Urothelium cell line (cell line): ENCODE measurements at regions not wholly inside any gene's neighbourhood (a gene's known extent, or its start where the extent isn't known, plus 50 kb on each side); places are given as distances from the start of the nearest gene placed in this dataset.
"Not testable (repeated sequence)": the region's sequence is repeated elsewhere in the genome, so short reads cannot be mapped to it uniquely, and the experiment has no call there.

ENCODE experiments used
- DNase-seq: peaks from one replicate; pipeline ENCODE4 v3.0.0; 2011; ENCODE audit warnings: low spot score, mixed read lengths
- FAIRE-seq: peaks from 2 replicates; lab custom pipeline; 2011; peaks lifted over from hg19 to GRCh38; lab: Jason Lieb, UNC

DNA sequence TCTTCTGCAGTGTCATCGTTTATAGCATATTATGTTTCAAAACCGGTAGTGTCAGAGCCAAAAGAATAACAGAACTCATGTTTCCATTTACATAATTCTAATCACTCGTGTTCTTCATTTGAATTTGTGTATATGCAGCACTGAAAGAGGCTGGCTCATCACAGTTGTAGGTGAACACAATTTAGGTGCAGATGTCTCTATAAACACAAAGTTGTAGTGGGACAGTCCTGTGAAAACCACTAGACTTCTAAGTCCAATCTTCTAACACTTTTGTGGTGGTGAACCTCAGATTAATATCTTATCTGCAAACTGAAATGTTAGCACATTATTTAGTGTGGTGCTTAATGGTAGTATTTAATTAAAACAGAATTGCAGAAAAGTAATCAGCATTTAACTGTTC lies 872.4 kb downstream of the C4orf33 start:
- no peak for FAIRE-seq
- DNase-seq: no peak

DNA sequence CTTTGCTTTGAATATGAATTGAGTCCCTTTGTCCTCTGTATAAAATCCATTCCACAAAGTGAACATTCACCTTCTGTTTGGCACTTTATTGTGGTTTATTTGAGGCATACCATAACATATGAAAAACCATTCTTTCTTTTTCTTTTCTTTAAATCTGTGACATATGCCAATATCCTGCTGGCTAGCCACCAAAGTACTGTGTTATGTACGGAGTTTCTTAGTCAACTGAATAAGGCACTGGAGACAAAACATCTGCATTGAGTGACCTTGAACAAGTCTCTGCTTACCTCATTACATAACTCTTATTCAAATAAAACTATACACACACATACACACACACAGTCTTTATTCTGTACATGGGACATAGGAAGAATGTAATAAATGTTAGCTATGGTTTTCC lies 872.8 kb downstream of the C4orf33 start:
- DNase-seq: no peak
- FAIRE-seq: no peak

DNA sequence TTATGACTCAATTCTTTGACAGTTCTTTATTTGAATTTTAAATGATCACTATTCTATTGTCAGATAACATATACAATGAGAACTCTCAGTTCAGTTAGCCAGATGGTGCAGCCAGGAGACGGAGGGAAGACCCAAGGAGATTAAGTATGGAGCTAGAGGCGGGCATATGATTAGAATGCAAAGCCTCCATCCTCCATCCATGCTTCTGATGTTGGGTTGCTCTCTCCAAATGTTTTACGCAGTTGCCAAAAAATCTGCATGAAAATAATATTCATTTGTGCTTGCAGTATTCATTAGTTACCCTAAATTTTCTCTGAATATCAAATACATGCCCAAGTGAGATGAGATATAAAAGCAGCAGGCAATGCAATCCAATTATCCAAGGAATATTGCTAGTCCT lies 874.8 kb downstream of the C4orf33 start:
- FAIRE-seq: no peak
- no peak for DNase-seq

DNA sequence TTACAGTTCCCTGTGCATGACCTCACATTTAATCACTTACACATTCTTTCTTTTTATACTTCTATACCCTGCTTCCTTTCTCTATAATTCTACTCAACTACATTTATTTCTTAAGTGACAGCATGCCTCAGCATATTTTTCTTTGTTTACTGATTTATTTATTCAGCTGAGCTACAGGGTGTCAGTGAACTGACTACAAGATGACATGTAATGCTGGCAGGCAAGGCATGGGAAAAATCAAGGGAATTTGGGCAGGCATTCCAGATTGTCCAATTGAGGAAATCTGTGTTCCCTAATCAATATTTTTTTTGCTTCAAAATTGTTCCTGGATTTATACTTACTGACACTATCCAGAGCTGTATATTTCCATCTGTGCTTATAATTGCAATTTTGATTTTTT lies 875.5 kb downstream of the C4orf33 start:
- FAIRE-seq: no peak
- DNase-seq: no peak

GRCh38 chr4:129972257-129972656 lies 876.3 kb downstream of the C4orf33 start:
- FAIRE-seq: no peak

GRCh38 chr4:129974730-129975129 lies 878.8 kb downstream of the C4orf33 start:
- DNase-seq (no peak), FAIRE-seq (no peak)

More at GRCh38 chr4:129972257-129972656, 876.3 kb downstream of the C4orf33 start:
- no peak for DNase-seq

- no peak for FAIRE-seq
- DNase-seq: no peak
Measured at GRCh38 chr4:129978315-129978714, 882.4 kb downstream of the C4orf33 start.

GRCh38 chr4:129988957-129989356 lies 893.0 kb downstream of the C4orf33 start:
- no peak for DNase-seq
- no peak for FAIRE-seq

DNA sequence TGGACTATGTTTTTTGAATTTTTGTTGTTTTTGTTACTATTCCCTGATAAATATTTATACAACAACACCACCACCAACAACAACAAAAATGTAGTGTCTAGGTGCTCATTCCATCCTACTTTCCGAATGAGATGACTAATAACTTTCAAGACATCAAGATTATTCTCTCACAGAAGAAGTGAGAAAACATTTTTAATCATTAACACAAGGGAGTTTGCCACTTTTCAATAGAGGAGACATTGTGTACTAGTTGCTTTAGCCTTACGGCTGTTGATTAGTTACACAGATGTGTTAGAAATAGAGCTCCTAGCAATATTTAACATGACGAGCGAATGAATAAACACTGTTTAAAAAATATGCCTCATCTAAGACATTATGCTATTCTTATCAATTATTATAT lies 898.8 kb downstream of the C4orf33 start:
- DNase-seq (no peak), FAIRE-seq (no peak)

- DNase-seq (no peak), FAIRE-seq (no peak)
Measured at GRCh38 chr4:129998436-129999150, 902.6 kb downstream of the C4orf33 start.

DNA sequence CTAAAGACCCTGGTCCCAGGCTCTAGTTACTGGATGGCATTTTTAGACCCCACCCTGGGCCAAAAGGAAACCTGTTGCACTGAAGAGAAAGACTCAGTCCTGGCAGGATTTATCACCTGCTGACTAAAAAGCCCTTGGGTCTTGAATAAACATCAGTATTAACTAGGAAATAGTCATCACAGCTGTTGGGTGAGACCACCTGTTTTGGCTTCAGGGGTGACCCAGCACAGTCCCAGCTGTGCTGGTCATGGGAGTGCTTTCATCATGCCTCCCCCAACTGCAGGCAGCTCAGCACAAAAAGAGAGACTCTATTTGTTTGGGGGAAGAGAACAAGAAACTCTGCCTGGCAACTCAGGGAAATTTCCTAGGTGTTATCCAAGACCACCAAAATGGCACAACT lies 903.2 kb downstream of the C4orf33 start:
- FAIRE-seq (no peak), DNase-seq (no peak)

DNA sequence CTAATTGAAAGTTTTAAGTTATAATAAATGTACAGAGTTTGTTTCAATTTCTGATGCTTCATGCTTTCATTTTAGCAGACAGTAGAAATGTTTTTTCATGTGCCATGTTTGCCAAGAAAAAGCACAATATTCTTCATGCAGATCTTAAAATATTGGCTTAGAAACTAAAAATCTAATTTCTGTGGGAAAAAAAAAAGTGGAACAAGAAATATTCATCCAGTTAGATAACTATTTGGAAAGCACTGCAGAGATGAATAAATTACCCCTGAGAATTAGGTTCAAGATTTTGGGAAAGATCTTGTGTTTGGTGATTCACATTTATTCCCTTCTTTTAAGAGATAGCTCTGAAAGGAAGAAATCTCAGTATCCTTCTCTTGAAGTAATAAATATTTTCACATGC lies 912.5 kb downstream of the C4orf33 start:
- DNase-seq: no peak
- FAIRE-seq: no peak

DNA sequence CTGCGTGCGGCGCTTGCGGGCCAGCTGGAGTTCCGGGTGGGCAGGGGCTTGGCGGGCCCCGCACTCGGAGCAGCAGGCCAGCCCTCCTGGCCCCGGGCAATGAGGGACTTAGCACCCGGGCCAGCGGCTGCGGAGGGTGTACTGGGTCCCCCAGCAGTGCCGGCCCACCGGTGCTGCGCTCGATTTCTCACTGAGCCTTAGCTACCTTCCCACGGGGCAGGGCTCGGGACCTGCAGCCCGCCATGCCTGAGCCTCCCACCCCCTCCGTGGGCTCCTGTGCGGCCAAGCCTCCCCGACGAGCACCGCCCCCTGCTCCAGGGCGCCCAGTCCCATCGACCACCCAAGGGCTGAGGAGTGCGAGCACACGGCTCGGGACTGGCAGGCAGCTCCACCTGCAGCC lies 916.9 kb downstream of the C4orf33 start:
- DNase-seq, FAIRE-seq: not testable (repeated sequence)

DNA sequence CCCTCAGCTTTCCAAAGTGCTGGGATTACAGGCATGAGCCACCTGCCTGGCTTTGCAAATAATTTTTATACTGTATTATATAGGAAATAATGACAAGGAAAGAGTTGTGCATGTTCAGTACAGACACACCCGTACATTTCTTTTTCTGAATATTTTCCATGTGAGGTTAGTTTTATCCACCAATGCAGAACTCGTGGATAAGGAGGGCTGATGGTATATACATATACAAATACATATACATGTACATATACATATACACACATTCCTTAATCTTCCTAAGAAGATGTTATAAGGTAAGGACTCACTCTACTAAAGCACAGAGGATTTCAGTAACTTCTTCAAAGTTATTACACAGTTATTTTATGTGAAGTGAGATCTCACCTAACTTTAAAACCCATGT lies 925.8 kb downstream of the C4orf33 start:
- no peak for DNase-seq
- FAIRE-seq: no peak

DNA sequence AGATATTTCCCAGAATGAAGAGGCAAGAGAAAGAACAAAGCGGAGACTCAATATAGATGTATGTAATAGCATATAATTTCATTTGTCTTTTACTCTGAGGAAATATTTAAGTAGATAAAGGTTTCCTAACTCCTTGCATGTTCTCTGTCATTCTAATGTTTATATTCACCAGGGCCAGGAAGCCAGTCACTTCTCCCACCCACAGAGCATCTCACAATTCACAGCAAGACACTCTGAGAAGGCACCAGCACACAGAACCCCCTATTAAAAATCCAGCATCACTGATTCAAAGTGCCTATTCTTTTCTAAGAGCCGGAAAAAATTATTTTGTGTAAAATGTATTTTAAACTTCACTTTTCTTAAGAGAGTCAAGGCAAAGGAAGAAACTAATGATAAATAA lies 927.1 kb downstream of the C4orf33 start:
- DNase-seq (no peak), FAIRE-seq (no peak)

- no peak for DNase-seq
- no peak for FAIRE-seq
Measured at GRCh38 chr4:130025701-130026100, 929.7 kb downstream of the C4orf33 start.

DNA sequence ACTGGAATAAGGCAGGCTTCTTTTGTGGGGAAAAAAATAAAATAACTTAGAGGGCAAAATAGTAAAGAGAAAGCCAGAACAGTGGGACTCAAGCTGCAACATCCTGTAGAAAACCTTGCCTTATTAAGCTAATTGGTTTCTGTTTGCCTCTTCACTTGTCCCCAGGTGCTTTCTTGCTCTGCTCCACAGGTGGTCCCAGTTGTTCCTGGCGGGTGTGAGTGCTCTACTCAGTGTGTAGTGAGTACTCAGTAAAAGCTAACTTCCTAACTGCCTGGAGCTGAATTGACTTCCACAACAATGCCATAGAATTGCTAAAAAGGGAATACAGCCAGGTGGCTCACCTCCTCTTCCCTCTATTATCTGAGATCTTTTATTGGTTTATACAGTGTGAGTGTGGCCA lies 930.2 kb downstream of the C4orf33 start:
- FAIRE-seq (no peak), DNase-seq (no peak)

DNA sequence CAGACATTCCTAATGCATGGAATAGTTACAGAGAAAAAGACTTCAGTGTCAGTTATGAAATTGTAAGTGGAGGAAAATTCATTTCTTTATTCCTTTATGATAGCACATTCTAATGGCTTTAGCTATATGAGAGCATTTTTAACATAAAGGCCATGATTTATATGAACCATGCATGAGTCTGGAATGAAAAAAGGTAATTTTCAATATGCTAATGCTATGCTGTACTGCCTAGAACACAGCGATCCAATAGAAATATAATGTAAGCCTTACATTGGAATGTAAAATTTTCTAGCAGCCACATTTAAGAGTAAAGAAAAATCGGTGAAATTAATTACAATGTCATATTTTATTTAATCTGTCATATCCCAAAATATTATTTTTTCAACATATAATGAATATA lies 932.0 kb downstream of the C4orf33 start:
- DNase-seq (no peak), FAIRE-seq (no peak)

DNA sequence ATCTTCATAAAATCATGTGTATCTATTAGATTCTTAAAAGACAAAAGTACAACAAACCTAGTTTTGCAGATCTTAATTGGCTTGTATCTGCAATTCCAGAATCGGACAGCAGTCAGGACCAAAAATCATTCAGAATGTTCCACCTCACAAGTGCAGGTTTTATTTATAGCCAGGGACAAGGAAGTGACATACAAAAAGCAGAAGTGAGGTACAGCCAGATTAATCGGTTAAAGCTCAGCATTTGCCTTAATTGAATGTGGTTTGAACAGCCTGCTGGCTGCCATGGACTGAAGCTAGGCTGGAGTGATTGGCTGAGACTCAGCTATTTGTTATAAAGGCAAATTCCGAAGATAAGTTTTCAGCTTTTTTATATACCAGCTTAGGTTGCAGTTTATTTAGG lies 932.6 kb downstream of the C4orf33 start:
- FAIRE-seq: no peak
- no peak for DNase-seq

- FAIRE-seq (no peak), DNase-seq (no peak)
Measured at GRCh38 chr4:130029442-130029841, 933.5 kb downstream of the C4orf33 start.

- FAIRE-seq: no peak
- DNase-seq: no peak
Measured at GRCh38 chr4:130031858-130032257, 935.9 kb downstream of the C4orf33 start.

- not testable (repeated sequence) for DNase-seq, FAIRE-seq
Measured at GRCh38 chr4:130033657-130034056, 937.7 kb downstream of the C4orf33 start.

GRCh38 chr4:130034876-130035275 lies 938.9 kb downstream of the C4orf33 start:
- DNase-seq: no peak
- FAIRE-seq: no peak
